CD14-positive monocyte (primary cell): ENCODE measurements at regions not wholly inside any gene's neighbourhood (a gene's known extent, or its start where the extent isn't known, plus 50 kb on each side); places are given as distances from the start of the nearest gene placed in this dataset.

Experiments used
- DNase-seq, 3 donors: peaks; one replicate each; pipeline ENCODE4 v3.0.0-alpha.2; 2011 to 2022
- H2AFZ ChIP-seq: 2 replicates; pipeline ENCODE4 v1.6.0; 2012; ENCODE audit warnings: mild to moderate bottlenecking, low read depth, low read length, inconsistent platforms; ENCODE audit not compliant: insufficient read depth, poor library complexity, severe bottlenecking
- H3K27ac ChIP-seq, 2 donors: 1 replicate in 1 of 2; 2 replicates in 1 of 2; pipeline ENCODE4 v1.5.1; 2012 to 2013; ENCODE audit warnings: low read length in 2 of 2, control low read depth in 1 of 2, inconsistent platforms in 1 of 2, low read depth in 1 of 2, mild to moderate bottlenecking in 1 of 2
- H3K27me3 ChIP-seq, 2 donors: one replicate each; pipeline versions ENCODE4 v1.6.0 to v1.6.1; 2011 to 2013; ENCODE audit warnings: low read length in 2 of 2; ENCODE audit not compliant: control insufficient read depth in 2 of 2, insufficient read depth in 2 of 2
- H3K36me3 ChIP-seq, 2 donors: replicated peaks in 1 of 2; 1 replicate in 1 of 2; 2 replicates in 1 of 2; pipeline versions ENCODE4 v1.5.1 to v1.6.1; 2012 to 2013; ENCODE audit warnings: low read length in 2 of 2, control low read depth in 1 of 2, inconsistent platforms in 1 of 2, mild to moderate bottlenecking in 1 of 2; ENCODE audit not compliant: insufficient read depth in 2 of 2, control insufficient read depth in 1 of 2
- H3K4me1 ChIP-seq, 2 donors: 1 replicate in 1 of 2; 2 replicates in 1 of 2; pipeline versions ENCODE4 v1.5.1 to v1.6.1; 2012 to 2013; ENCODE audit warnings: low read length in 2 of 2, control low read depth in 1 of 2, inconsistent platforms in 1 of 2, mild to moderate bottlenecking in 1 of 2, moderate library complexity in 1 of 2; ENCODE audit not compliant: insufficient read depth in 2 of 2, control insufficient read depth in 1 of 2
- H3K4me2 ChIP-seq: replicated peaks from 2 replicates; pipeline ENCODE3; 2012; ENCODE audit warnings: low read length, moderate library complexity, mild to moderate bottlenecking; ENCODE audit not compliant: poor library complexity, severe bottlenecking; ENCODE audit errors: extremely low read depth
- H3K4me3 ChIP-seq, 3 experiments: fragments of 200-600 bp in 1 of 3; sonication (generic) in 1 of 3; replicated peaks in 1 of 3; 1 replicate in 2 of 3; 2 replicates in 1 of 3; pipeline ENCODE4 v1.5.1; 2011 to 2013; ENCODE audit warnings: low read length in 3 of 3, mild to moderate bottlenecking in 3 of 3, control low read depth in 2 of 3, low read depth in 2 of 3, inconsistent platforms in 1 of 3, moderate library complexity in 1 of 3
- H3K79me2 ChIP-seq: 2 replicates; pipeline ENCODE4 v1.6.0; 2012; ENCODE audit warnings: mild to moderate bottlenecking, control low read depth, inconsistent platforms, low read length, moderate library complexity; ENCODE audit not compliant: insufficient read depth
- H3K9ac ChIP-seq: 2 replicates; pipeline ENCODE4 v1.6.0; 2017; ENCODE audit warnings: low read length, mild to moderate bottlenecking; ENCODE audit not compliant: insufficient read depth, poor library complexity, severe bottlenecking
- H3K9me3 ChIP-seq, 2 donors: replicated peaks in 1 of 2; 1 replicate in 1 of 2; 2 replicates in 1 of 2; pipeline versions ENCODE4 v1.5.1 to v1.6.1; 2012 to 2013; ENCODE audit warnings: low read length in 2 of 2, control low read depth in 1 of 2; ENCODE audit not compliant: control insufficient read depth in 1 of 2, insufficient read depth in 1 of 2
- H4K20me1 ChIP-seq: 2 replicates; pipeline ENCODE4 v1.6.0; 2012; ENCODE audit warnings: mild to moderate bottlenecking, low read length, control low read depth, moderate library complexity; ENCODE audit not compliant: insufficient read depth
- H3K27ac Mint-ChIP-seq, 7 donors: one replicate each; pipeline ENCODE4 v1.8.0; 2020; ENCODE audit warnings: mild to moderate bottlenecking in 7 of 7, mixed read lengths in 7 of 7, moderate library complexity in 6 of 7, inconsistent platforms in 2 of 7
- H3K27me3 Mint-ChIP-seq, 3 donors: one replicate each; pipeline ENCODE4 v1.8.0; 2021 to 2022; ENCODE audit warnings: low read depth in 3 of 3, mild to moderate bottlenecking in 3 of 3, mixed read lengths in 3 of 3, moderate library complexity in 3 of 3, inconsistent platforms in 1 of 3
- H3K36me3 Mint-ChIP-seq, 2 donors: one replicate each; pipeline ENCODE4 v1.8.0; 2020; ENCODE audit warnings: mixed read lengths in 2 of 2, inconsistent platforms in 1 of 2, mild to moderate bottlenecking in 1 of 2
- H3K4me1 Mint-ChIP-seq: one replicate; pipeline ENCODE4 v1.8.0; 2020; ENCODE audit warnings: mild to moderate bottlenecking, mixed read lengths
- H3K4me3 Mint-ChIP-seq, 2 donors: one replicate each; pipeline ENCODE4 v1.8.0; 2020; ENCODE audit warnings: mild to moderate bottlenecking in 2 of 2, mixed read lengths in 2 of 2, moderate library complexity in 1 of 2
- H3K9me3 Mint-ChIP-seq, 7 donors: one replicate each; pipeline ENCODE4 v1.8.0; 2020 to 2022; ENCODE audit warnings: mixed read lengths in 7 of 7, mild to moderate bottlenecking in 6 of 7, moderate library complexity in 6 of 7, inconsistent platforms in 2 of 7
- CTCF ChIP-seq: fragments of 200-600 bp; IDR thresholded peaks from one replicate; pipeline ENCODE4 v1.8.0; 2022; ENCODE audit warnings: antibody characterized with exemption, mild to moderate bottlenecking
- WGBS: methylation state at CpG from one replicate; pipeline ENCODE4 v1.1.5; 2013; ENCODE audit warnings: missing lambda C conversion rate; ENCODE audit not compliant: insufficient coverage; 5-methylcytosine and 5-hydroxymethylcytosine counted together
- intact Hi-C, 2 donors: fragments of 100-400 bp; cut with micrococcal nuclease; formaldehyde crosslinking; loops; one replicate each; pipeline versions ENCODE4 v1.15.0 to v1.15.1; 2023

GRCh38 chr2:129299756-129300155, 679.7 kb upstream of the RAB6C start:
- Histone ChIP-seq H3K27me3 (no peaks in the 10 kb centered on the region), H3K9ac (no peak overlapping the region), H3K4me2 (no peak overlapping the region), H3K4me1 (no peaks in the 10 kb centered on the region), H4K20me1 (no peaks in the 10 kb centered on the region), H3K79me2 (no peaks in the 10 kb centered on the region), H3K9me3 (peaks cover 0 to 3% of the 10 kb centered on the region in 2 donors), H3K27ac (no peak overlapping the region), H3K4me3 (no peak overlapping the region), H3K36me3 (no peaks in the 10 kb centered on the region), H2AFZ (no peak overlapping the region)
- intact Hi-C loops = no loop called here
- H3K4me3 Mint-ChIP-seq = no peak overlapping the region
- DNase-seq = no peak
- 92% methylated on average over 8 of the region's 8 CpGs for WGBS
- no peak overlapping the region for H3K27ac Mint-ChIP-seq
- no peaks in the 10 kb centered on the region for H3K4me1 Mint-ChIP-seq
- TF ChIP-seq CTCF = no peak
- H3K36me3 Mint-ChIP-seq = no peaks in the 10 kb centered on the region
- peaks cover 0 to 8% (median 3%) of the 10 kb centered on the region in 7 donors for H3K9me3 Mint-ChIP-seq
- peaks cover 0 to 4% (median 4%) of the 10 kb centered on the region in 3 donors for H3K27me3 Mint-ChIP-seq

GRCh38 chr2:129300456-129300855, 679.0 kb upstream of the RAB6C start:
- no peak for TF ChIP-seq CTCF

More at GRCh38 chr2:129300456-129300855, 679.0 kb upstream of the RAB6C start:
- H3K79me2 ChIP-seq = no peaks in the 10 kb centered on the region
- H3K27ac ChIP-seq = no peak overlapping the region
- H3K9me3 ChIP-seq = peaks cover 0 to 3% of the 10 kb centered on the region in 2 donors
- no peaks in the 10 kb centered on the region for H3K36me3 ChIP-seq
- peaks cover 0 to 8% (median 3%) of the 10 kb centered on the region in 7 donors for H3K9me3 Mint-ChIP-seq
- peak overlapping the region in 1 of 7 donors; percentile 88 for H3K27ac Mint-ChIP-seq
- no peaks in the 10 kb centered on the region for H4K20me1 ChIP-seq
- WGBS = 93% methylated on average over 8 of the region's 9 CpGs
- no peaks in the 10 kb centered on the region for H3K36me3 Mint-ChIP-seq
- no peak for DNase-seq
- H3K27me3 Mint-ChIP-seq = peaks cover 0 to 4% (median 4%) of the 10 kb centered on the region in 3 donors
- intact Hi-C loops = no loop called here
- no peak overlapping the region for H3K9ac ChIP-seq
- no peaks in the 10 kb centered on the region for H3K4me1 Mint-ChIP-seq
- no peak overlapping the region for H3K4me3 ChIP-seq
- H2AFZ ChIP-seq = no peak overlapping the region
- no peaks in the 10 kb centered on the region for H3K27me3 ChIP-seq
- no peaks in the 10 kb centered on the region for H3K4me1 ChIP-seq
- H3K4me2 ChIP-seq = no peak overlapping the region
- H3K4me3 Mint-ChIP-seq = no peak overlapping the region
